Adrenal gland (tissue), 9 donors: ENCODE measurements at regions not wholly inside any gene's neighbourhood (a gene's known extent, or its start where the extent isn't known, plus 50 kb on each side); places are given as distances from the start of the nearest gene placed in this dataset.

Experiments used
- DNase-seq, 7 donors: peaks; one replicate each; pipeline ENCODE4 v3.0.0-alpha.2; 2019 to 2020
- H3K27ac ChIP-seq, 5 donors: fragments of 200-600 bp; sonication (generic) in 4 of 5; 1 replicate in 3 of 5; 2 replicates in 2 of 5; pipeline versions ENCODE4 v1.5.1 to v1.8.0; 2016 to 2020; ENCODE audit warnings: mild to moderate bottlenecking in 1 of 5
- H3K27me3 ChIP-seq: fragments of 200-600 bp; 2 replicates; pipeline ENCODE4 v1.8.0; 2021
- H3K36me3 ChIP-seq, 2 donors: fragments of 200-600 bp; replicated peaks in 1 of 2; 1 replicate in 1 of 2; 2 replicates in 1 of 2; pipeline versions ENCODE4 v1.5.1 to v1.8.0; 2018 to 2022
- H3K4me1 ChIP-seq, 2 donors: fragments of 200-600 bp; replicated peaks in 1 of 2; 1 replicate in 1 of 2; 2 replicates in 1 of 2; pipeline versions ENCODE4 v1.5.1 to v1.8.0; 2018 to 2021
- H3K4me3 ChIP-seq, 4 donors: fragments of 200-600 bp; sonication (generic) in 3 of 4; one replicate each; pipeline ENCODE4 v1.5.1; 2016 to 2018
- H3K9me3 ChIP-seq, 3 donors: fragments of 200-600 bp; sonication (generic) in 1 of 3; replicated peaks in 1 of 3; 1 replicate in 2 of 3; 2 replicates in 1 of 3; pipeline versions ENCODE4 v1.5.1 to v1.8.0; 2016 to 2021
- CTCF ChIP-seq, 6 experiments: fragments of 450-650 bp in 4 of 6; fragments of 200-600 bp in 2 of 6; sonication (generic) in 1 of 6; IDR thresholded peaks; 1 replicate in 5 of 6; 2 replicates in 1 of 6; pipeline versions ENCODE4 v1.5.1 to v1.8.0; 2016 to 2021; ENCODE audit warnings: antibody characterized with exemption in 6 of 6, mild to moderate bottlenecking in 2 of 6, moderate library complexity in 1 of 6
- POLR2A ChIP-seq, 2 donors: fragments of 450-650 bp; IDR thresholded peaks; one replicate each; pipeline ENCODE4 v1.6.1; 2017; ENCODE audit warnings: antibody characterized with exemption in 2 of 2, mild to moderate bottlenecking in 2 of 2, moderate library complexity in 1 of 2
- WGBS, 4 donors: extraction: QIAGEN DNeasy Blood & Tissue Kit in 2 of 4; methylation state at CpG; one replicate each; pipeline versions ENCODE4 v1.1.5 to v1.1.7; 2013 to 2017; 5-methylcytosine and 5-hydroxymethylcytosine counted together
- intact Hi-C, 2 donors: fragments of 100-400 bp; cut with DNase I; formaldehyde crosslinking; loops; one replicate each; pipeline versions ENCODE4 v1.14.1 to v1.15.0; 2022 to 2023
- donor health status: healthy with polysubstance abuse.
- donor health status: Bipolar disorder and iron deficiency.
- donor health status: DM: yes; HTN: yes; CAD: no.
- donor health status: DM: no; HTN: no; CAD: no.
- donor health status: DM: no; HTN: no; CAD: no.

- H3K4me3 ChIP-seq, result no peak overlapping the region
- intact Hi-C loops, result no loop called here
- no peaks in the 10 kb centered on the region for H3K4me1 ChIP-seq
- no peaks in the 10 kb centered on the region for H3K9me3 ChIP-seq
- no peak overlapping the region for H3K27ac ChIP-seq
- no peak for DNase-seq
- 68 to 89% (median 75%) methylated on average over 1 of the region's 1 CpG for WGBS, 4 donors
- H3K36me3 ChIP-seq, result no peaks in the 10 kb centered on the region
- no peaks in the 10 kb centered on the region for H3K27me3 ChIP-seq
- TF ChIP-seq CTCF (IDR thresholded peaks at IDR 0.05) (no peak), POLR2A (IDR thresholded peaks at IDR 0.05) (no peak)
These were observed 254.3 kb upstream of the PRMT6 start for GRCh38 chr1:106802181-106802580.

- Histone ChIP-seq H3K27me3 (no peaks in the 10 kb centered on the region), H3K36me3 (no peaks in the 10 kb centered on the region), H3K9me3 (no peaks in the 10 kb centered on the region), H3K4me3 (no peak overlapping the region), H3K27ac (no peak overlapping the region), H3K4me1 (no peaks in the 10 kb centered on the region)
- no peak for TF ChIP-seq CTCF (IDR thresholded peaks at IDR 0.05)
- TF ChIP-seq POLR2A (IDR thresholded peaks at IDR 0.05), result no peak
- 55 to 71% (median 65%) methylated on average over 2 of the region's 2 CpGs for WGBS, 4 donors
- DNase-seq, result no peak
- intact Hi-C loops, result no loop called here
These were observed 242.1 kb upstream of the PRMT6 start for GRCh38 chr1:106814418-106814817.

DNA sequence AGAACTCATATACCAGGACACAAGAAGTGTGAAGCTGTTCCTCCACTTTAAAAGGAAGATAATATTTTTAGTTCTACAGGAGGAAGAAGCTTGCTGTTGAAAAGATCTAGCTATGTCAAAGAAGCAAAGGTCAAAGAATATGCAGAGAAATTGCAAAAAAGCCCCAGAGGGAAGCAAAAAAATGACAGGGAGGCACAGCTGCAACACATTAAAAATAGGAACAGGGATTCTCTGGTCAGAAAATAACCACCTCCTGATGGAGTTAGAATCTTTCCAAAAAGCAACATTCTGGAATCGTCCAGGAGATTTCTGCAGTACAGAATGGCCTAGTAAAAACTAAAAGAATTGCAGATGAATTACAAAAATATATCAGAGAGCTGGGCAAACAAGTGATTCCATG, 238.9 kb upstream of the PRMT6 start:
- Histone ChIP-seq H3K36me3 (no peaks in the 10 kb centered on the region), H3K4me1 (no peaks in the 10 kb centered on the region), H3K27me3 (no peaks in the 10 kb centered on the region), H3K27ac (no peak overlapping the region), H3K9me3 (no peaks in the 10 kb centered on the region), H3K4me3 (no peak overlapping the region)
- intact Hi-C loops, result no loop called here
- 11 to 27% (median 19%) methylated on average over 1 of the region's 1 CpG for WGBS, 4 donors
- DNase-seq, result no peak
- no peak for TF ChIP-seq CTCF (IDR thresholded peaks at IDR 0.05)
- TF ChIP-seq POLR2A (IDR thresholded peaks at IDR 0.05), result no peak

GRCh38 chr1:106831511-106831910, 225.0 kb upstream of the PRMT6 start:
- H3K36me3 ChIP-seq, result no peaks in the 10 kb centered on the region
- H3K4me1 ChIP-seq, result no peaks in the 10 kb centered on the region
- no peak for DNase-seq
- TF ChIP-seq CTCF (IDR thresholded peaks at IDR 0.05) (no peak), POLR2A (IDR thresholded peaks at IDR 0.05) (no peak)
- no peak overlapping the region for H3K4me3 ChIP-seq
- no peak overlapping the region for H3K27ac ChIP-seq
- intact Hi-C loops, result no loop called here
- no peaks in the 10 kb centered on the region for H3K9me3 ChIP-seq
- H3K27me3 ChIP-seq, result no peaks in the 10 kb centered on the region
